DMS53 treated with DMSO at 0.1 percent for 48 hours (cell line): ENCODE measurements at regions not wholly inside any gene's neighbourhood (a gene's known extent, or its start where the extent isn't known, plus 50 kb on each side); places are given as distances from the start of the nearest gene placed in this dataset.

Experiments used
- DNase-seq: peaks from one replicate; lab custom pipeline; 2025; ENCODE audit not compliant: unreplicated experiment; lab: John Stamatoyannopoulos, UW

- DNase-seq, result no peak
Measured at GRCh38 chrX:82912382-82912781, 595.7 kb upstream of the POU3F4 start.

- DNase-seq, result no peak
Measured at GRCh38 chrX:82934980-82935379, 573.1 kb upstream of the POU3F4 start.

GRCh38 chrX:82945332-82945731 lies 562.8 kb upstream of the POU3F4 start:
- no peak for DNase-seq

- peak; percentile 3 for DNase-seq
Measured at GRCh38 chrX:82961129-82961528, 547.0 kb upstream of the POU3F4 start.

GRCh38 chrX:82973646-82974045 lies 534.4 kb upstream of the POU3F4 start:
- DNase-seq, result no peak

- no peak for DNase-seq
Measured at GRCh38 chrX:82998163-82998562, 509.9 kb upstream of the POU3F4 start.

- no peak for DNase-seq
Measured at GRCh38 chrX:83004012-83004411, 504.1 kb upstream of the POU3F4 start.

GRCh38 chrX:83008415-83008814 lies 499.7 kb upstream of the POU3F4 start:
- peak; percentile 0 for DNase-seq

- no peak for DNase-seq
Measured at GRCh38 chrX:83019258-83019657, 488.8 kb upstream of the POU3F4 start.

GRCh38 chrX:83022020-83022419 lies 486.1 kb upstream of the POU3F4 start:
- peak; percentile 8 for DNase-seq
